ENCODE measurements at regions not wholly inside any gene's neighbourhood (a gene's known extent, or its start where the extent isn't known, plus 50 kb on each side); places are given as distances from the start of the nearest gene placed in this dataset.

DNA sequence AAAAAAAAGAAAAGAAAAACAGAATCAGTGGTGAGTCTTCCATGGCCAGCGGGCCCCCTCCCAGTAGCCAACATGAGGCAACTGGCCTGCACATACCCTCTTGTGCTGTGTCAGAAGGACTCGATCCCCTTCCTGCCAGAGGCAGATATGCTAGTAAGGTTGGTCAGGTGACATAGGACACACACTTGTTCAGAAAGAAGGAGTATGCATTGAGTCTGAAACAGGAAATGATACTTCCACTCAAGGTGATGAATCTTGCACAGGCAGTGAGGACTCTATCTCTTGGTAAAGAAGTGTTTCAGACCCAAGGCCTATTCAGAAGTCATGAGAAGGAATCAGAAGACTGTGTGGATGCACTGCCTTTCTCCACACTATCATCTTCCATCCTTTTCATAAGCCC is 269.7 kb upstream of the FAR2 start:
- DNase-seq (ENCODE audit: low read depth, low spot score): no peak

DNA sequence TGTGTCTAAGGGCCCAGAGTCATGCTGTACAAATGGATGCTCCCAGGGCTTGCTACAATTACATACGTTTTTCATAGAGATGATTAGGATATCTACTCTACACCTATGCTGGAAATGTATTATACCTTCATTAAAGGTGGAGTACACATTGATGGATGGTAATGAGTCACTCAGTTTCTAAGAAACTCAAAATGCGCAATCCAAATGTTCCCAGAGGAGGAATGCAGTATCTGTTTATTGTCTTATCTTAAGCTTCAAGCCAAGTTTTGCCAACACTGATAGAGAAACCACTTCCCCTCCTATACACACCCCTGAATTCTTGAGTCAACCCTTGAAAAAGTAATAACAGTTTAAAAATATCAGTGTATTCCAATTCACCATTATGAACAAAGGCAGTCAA is 266.6 kb upstream of the FAR2 start:
- DNase-seq (ENCODE audit: low read depth, low spot score): no peak

DNA sequence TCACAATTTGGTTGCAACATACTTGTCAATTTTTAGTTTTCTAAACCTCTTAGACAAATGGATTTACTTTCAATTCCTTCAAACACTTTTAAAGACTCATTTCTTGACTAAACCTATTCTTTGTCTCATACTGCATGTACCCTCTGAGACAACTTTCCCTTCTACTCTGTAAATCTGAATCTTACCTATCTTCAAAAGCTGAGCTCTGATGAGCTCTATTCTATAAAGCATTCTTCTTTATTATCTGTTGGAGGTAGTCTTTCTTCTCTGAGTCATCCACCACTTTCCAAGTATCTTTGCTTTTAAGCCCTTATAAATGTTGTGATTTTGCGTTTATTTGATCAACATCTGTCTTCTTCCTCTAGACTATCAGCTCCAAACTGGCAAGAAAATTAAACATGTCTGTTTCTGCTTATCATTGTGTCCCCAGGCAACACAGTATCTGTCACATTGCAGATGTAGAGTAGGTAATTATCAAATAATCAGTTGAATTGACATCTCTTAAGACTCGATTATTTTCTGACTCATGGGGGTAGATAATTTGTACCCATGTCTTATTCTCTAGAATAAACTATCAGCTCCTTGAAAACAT is 265.6 kb upstream of the FAR2 start:
- DNase-seq (ENCODE audit: low read depth, low spot score): no peak

DNA sequence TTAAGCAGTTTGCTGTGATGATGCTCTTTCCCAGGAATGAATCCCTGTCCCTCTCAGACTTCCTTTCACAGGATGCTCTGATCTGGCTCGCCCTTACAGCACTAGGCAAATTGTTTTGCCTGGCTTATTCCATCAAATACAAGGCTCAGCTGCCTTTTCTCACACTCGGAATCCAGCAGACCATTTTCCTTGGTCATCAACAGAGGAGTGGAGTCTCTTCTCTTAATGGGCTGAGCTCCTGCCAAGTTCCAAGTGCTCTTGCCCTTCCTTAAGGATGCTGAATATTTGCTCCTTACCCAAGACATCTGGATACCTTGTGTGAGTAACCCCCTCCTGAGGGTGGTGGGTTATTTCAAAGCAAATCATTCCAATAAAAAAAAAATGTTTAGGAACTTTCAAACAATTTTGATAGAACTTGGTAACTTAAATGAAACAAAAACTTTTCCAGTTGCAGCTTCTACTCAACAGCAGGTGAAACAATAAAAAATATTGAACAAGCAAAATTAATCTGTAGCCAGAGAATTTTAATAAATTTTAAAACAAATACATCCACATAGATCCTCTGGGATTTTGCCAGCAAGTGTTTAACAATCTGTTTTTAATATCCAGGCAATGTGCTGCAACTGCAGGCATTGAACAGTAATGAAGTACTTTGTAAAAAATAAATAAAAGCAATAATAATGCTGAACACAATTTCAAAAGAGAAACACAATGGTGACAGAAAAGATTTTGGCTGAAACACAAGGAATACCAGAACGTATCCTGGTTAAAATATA is 264.0 kb upstream of the FAR2 start:
- no peak for DNase-seq (ENCODE audit: low read depth, low spot score)

DNA sequence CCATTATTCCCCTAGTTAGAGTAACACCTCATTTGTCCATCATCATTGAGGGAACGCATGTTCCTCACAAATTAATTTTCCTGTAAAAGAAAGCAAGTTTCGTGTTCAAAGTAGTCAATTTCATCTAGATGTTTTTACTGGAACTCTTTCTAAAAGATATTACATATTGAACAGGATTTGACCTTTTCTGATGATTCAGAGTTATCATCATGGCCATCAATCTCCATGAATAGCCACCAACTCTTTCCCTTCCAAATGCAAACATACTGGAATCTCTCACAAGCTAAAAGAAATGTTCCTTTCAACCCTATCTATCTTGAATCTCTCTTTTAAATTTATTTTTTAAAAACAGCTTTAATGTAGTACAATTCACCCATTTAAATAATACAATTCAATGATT is 263.1 kb upstream of the FAR2 start:
- DNase-seq (ENCODE audit: low read depth, low spot score): no peak

DNA sequence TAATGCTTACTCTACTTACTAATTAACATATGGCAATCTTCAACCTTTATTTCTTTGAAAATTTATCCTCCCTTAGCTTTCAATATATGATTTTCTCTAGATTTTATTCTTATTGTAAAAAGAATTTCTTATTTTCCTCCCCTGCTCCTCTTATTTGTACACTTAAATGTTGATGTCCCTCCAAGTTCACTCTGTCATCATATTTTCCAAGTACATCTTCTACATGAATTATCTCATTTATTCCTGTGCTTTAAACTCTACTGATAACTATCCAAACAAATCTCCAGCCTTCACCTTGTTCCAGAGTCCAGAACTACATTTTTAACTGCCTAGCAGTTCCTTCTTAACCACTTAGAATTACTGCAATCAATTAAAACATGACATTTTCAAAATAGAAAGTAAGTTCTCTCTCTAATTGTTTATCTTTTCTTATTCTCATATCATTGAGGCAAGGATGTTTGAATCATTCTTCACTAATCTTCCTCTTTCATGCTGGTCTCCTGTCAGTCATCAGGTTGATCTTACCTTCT is 261.6 kb upstream of the FAR2 start:
- no peak for DNase-seq (ENCODE audit: low read depth, low spot score)

DNA sequence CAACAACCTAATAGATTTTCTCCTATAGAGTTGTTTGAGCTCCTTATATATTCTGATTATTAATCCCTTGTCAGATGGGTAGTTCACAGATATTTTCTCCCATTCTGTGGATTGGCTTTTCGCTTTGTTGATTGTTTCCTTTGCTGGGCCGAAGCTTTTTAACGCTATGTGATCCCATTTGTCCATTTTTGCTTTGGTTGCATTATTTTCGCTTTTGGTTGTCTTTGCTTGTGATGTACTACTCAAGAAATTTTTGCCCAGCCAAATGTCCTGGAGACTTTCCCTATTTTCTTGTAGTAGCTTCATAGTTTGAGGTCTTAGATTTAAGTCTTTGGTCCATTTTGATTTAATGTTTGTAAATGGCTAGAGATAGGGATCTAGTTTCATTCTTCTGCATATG is 258.4 kb upstream of the FAR2 start:
- DNase-seq (ENCODE audit: low read depth, low spot score): no peak

DNA sequence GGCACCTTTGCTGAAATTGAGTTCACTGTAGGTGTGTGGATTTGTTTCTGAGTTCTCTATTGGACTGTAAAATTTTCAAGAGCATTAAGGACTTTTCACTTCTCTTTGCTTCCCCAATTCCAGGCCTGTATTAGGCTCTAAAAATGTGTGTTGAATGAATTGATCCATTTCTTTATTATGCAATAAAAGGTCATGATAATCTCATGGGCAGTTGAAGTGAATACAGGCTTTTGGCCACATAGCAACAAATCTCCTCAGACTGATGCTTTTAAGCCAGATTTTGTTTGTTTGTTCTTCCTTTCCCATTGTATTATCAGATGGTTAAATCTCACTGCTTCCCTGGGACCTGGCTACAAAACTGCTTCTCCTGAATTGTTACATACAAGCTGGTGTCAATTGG is 258.0 kb upstream of the FAR2 start:
- no peak for DNase-seq (ENCODE audit: low read depth, low spot score)

DNA sequence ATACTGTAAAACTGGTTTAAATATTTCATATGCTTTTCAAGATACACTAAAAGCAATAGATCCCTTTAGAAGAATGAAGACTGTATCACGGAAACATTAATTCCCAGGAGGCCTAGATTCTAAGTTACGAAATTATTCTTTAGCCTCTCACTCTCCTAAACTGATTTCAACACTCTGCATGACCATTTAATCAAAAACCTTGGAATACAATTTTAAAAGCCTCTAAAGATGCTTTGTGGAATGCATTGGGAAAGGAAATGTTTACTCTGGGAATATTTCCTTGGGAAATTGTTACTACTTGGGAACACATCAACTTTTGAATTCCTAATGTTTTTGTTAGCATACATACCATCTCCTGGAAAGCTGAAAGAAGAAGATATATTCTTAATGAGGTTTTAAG is 255.7 kb upstream of the FAR2 start:
- DNase-seq (ENCODE audit: low read depth, low spot score): no peak

DNA sequence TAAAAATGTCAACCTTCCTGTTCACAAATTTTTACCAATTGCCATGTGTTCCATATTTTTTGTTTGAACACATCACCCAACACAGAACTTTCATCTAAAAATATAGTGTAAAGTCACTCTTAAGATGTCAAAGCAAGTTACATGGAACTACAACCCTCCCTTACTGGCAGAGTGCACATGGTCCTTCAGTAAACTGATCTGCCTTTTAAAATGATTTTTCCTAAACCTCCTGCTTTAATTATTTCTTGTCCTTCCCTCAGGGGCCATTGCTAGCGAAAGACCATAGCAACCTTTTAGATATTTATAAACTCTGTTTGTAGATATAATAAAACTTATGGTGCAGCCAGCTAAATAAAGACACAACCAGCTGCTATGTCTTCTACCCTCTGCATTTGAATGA is 255.2 kb upstream of the FAR2 start:
- no peak for DNase-seq (ENCODE audit: low read depth, low spot score)

DNA sequence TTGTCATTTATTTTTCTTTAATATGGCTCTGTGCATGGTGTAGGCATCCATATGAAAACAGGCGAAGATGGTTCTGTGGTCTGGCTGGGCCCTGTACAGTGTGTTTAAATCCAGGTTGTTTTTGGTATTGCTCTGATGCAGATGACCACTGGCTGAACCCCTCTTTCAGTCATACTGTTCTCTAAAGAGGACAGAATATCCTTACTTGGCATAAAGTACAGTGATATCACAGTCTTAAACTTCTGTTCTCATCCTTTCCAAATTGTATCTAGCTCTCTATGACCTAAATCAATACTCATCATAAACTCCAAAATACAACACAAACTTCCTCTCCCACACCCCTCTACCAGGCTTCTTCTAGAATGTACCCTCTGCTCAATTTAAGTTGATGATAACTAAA is 252.7 kb upstream of the FAR2 start:
- no peak for DNase-seq (ENCODE audit: low read depth, low spot score)

DNA sequence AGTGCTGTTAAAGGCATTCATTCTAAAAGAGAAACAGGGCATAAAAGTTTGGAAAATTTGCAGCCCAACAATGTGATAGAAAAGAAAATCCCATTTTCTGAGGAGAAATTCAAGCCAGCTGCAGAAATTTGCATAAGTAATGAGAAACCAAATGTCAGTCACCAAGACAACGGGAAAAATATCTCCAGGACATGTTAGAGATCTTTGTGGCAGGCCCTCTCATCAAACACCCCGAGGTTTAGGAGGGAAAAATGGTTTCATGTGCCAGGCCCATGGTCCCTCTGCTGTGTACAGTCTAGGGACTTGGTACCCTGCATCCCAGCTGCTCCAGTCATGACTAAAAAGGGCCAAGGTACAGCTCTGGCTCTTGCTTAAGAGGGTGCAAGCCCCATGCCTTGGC is 251.0 kb upstream of the FAR2 start:
- no peak for DNase-seq (ENCODE audit: low read depth, low spot score)

DNA sequence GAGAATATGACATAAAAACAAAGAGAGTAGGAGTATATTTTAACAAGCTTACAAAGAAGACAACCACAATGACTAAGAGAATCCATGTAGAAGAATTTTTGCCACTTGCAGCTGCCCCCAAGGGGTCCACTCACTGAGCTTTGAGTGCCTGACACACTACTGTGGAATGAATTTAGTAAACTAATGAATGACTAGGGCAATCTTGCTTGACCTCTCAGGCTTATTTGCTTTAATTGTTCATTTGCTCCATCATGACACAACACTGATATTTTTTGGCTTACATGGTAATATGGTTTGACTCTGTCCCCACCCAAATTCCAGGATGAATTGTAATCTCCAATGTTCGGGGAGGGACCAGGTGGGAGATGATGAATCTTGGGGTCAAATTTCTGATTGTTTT is 249.1 kb upstream of the FAR2 start:
- DNase-seq (ENCODE audit: low read depth, low spot score): no peak

DNA sequence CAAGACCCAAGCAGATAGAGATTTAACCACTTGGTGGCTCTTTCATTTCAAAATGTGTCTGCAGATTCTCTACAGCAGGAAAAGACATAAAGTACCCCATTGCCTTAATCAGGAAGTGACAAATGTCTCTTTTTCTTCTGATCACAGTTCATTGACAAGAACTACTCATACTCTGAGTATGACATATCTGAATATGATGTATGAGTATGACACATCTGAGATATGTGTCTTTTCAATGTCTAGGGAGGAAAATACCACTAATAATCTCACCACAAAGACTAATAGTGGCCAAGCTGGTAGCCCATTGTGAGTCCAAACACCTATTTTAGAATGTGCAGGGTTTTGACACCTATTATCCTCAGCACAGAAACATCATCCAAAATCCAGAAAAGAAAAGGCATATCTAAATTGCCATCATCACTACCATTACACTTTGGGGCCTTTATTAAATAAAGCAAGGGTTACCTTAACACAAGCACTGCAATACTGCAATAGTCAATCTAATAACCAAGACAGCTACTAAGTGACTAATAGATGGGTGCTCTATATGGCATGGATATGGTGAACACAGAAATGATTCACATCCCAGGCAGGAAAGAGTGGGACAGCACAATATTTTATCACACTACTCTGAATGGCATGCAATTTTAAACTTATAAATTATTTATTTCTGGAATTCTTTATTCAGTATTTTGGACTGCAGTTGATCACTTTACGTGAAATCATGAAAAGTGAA is 243.7 kb upstream of the FAR2 start:
- DNase-seq (ENCODE audit: low read depth, low spot score): no peak

DNA sequence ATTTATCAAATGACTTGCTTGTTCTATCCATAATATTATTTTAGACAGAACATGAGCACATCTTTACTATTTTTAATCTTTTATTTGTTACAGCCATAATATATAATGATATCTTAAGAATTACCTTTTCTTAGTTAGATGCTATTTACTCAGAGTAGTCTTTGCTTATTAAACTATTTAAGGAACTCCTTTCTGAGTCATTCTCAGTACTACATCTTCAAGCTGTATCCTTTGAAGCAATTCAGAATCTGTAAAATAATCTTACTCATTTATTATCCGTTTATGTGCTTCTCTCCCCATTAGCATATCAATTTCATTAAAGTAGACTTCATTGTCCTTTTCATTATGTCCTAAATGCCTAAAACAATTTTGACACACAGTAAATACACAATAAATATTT is 240.4 kb upstream of the FAR2 start:
- no peak for DNase-seq (ENCODE audit: low read depth, low spot score)

DNA sequence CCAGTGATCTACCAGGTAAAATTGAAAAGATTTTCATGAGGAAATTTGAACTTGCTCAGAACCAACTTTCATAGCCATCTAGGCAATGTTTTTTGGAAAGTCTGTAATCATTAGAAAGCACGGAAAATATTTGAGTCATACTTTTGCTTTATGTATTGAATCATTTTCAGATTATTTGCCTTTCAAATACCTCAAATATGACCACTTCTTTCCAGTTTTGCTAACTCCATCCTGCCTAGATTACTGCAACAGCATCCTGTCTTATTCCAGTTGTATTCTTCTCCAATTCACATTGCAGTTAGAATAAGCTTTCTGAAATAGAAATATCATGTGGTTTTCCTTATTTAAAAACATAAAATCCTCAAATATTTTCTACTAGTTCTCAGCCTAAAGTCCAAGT is 239.8 kb upstream of the FAR2 start:
- DNase-seq (ENCODE audit: low read depth, low spot score): no peak

DNA sequence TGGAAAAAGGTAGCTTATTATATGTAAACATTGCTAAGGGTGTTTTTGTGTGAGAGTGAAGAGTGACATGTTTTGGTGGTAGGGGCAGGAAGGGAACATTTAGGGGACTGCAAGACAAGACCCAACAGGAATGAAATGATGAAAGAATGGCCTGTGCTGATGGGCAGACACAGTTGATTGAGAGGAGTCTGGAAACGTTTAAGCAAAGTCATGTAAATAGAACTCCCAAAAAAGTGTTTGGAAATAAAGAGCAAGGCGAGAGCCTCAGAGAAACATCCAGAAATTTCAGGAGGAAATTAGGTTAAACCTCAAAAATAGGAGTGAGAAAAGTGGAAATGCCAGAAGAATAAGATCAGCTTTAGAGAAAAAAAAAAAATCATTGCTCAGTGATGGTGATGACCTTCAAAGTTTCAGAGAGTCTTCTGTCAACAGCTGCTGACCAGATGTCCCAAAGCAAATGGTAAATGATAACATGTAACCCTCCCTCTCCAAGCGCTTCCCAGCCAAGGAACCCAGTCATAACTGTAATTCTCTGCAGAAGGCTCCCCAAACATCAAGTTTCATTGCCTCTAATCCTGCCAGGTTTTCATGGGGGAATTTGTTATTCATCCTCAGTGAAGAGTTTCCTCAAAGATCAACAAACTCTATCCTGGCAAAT is 223.2 kb upstream of the FAR2 start:
- DNase-seq (ENCODE audit: low read depth, low spot score): no peak

DNA sequence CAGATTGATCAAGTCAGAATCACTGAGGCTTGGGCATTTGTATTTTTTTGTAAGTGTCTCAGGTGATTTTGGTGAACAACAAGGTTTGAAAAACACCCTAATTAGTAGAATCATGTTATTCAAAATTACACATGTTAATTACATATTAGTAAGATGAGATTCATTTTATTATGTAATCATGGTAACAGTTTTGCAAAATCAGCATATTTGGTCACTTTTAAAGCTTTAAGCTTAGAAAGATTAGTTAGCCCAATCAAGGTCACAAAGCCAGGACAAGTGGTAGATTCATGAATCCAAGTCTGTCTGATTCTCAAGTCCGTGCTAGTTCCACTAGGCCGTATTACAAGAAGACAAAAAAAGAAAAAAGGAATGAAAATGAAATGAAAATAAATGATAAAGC is 218.4 kb upstream of the FAR2 start:
- DNase-seq (ENCODE audit: low read depth, low spot score): no peak

DNA sequence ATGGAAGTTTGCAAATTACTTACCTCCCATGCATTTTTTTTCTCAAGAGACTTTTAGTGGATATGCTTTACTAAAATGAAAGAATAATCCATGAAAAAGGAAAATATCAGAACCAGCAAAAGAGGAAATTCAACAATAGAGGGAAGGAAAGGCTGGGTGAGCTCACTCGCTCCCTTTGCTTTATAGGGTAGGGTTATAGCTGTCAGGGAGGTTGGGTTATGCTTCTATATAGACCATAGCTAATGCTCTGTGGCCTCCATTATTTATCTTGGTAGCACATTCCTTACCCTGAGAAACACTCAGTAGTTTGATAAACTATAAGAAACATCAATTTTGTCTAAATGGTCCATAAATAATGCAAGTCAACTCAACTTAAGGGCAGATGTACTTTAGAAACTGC is 215.9 kb upstream of the FAR2 start:
- DNase-seq (ENCODE audit: low read depth, low spot score): no peak

DNA sequence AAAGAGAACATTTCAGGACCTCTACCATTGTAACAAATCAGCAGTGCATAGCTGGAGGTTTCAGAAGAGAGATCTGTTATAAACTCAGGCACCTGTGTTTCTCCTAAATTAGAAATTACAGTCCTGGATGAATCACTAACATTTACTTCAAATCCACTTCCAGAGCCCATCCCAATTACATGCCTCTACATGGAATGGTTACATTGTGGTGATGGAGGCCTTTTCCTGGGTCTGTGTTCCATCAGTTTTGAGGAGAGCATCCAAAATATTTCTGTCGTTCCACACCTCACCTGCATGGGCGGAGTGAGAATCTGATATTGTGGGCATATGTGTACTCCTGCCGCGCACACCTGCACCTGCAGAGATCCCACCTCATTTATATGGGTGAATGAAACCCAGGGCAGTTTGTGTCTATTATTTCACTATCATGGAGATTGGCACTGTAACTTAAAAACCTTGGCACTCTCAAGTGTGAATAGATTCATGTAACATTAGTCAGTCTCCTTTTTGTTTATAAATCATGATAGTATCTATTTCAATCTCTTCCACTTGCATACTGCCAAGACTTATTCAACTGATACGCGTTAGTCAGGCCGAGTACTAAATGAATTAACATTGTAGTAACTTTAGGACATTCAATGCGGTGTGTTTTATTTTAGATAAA is 215.1 kb upstream of the FAR2 start:
- DNase-seq (ENCODE audit: low read depth, low spot score): no peak

DNA sequence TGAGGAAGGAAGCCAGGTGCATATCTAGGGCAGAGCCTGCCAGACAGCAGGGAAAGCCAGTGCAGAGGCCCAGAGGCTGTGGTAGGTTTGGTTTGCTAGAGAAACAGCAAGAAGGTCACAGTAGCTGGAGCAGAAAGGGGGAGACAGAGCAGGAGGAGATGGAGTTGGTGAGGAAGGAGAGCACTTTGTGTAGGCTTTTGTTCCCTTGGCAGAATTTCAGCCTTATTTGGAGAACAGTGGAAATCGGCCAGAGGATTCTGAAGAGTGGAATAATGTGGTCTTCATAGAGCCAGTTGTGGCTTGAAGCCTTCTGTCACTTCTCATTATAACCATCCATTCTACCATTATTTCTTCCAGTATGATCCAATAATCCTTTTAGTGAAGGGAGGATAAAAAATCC is 212.9 kb upstream of the FAR2 start:
- DNase-seq (ENCODE audit: low read depth, low spot score): no peak

DNA sequence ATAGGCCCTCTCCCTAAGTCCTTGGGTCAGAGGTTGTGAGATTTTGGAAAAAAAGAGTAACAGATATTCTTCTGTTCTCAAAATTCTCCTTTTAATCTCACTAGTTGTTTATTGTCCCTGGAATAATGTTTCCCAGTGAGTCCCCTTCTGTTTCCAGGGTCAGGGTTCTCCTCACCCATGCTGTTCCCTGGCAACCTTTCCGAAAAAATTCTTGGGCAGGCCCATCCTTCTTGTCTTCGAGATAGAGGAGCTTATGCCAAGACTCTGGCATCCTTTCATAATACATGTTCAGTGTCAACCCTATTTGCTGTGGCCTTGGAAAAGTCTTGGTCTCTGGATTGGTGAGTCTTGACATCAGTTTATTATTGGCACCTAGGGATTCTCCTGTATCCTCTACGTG is 212.4 kb upstream of the FAR2 start:
- no peak for DNase-seq (ENCODE audit: low read depth, low spot score)
